Keratinocyte (primary cell): ENCODE measurements at regions not wholly inside any gene's neighbourhood (a gene's known extent, or its start where the extent isn't known, plus 50 kb on each side); places are given as distances from the start of the nearest gene placed in this dataset.
"Not testable (repeated sequence)": the region's sequence is repeated elsewhere in the genome, so short reads cannot be mapped to it uniquely, and the experiment has no call there.

Source experiments
- CTCF ChIP-seq, 3 experiments: IDR thresholded peaks in 1 of 3; conservative IDR thresholded peaks in 1 of 3; optimal IDR thresholded peaks in 1 of 3; 2 replicates in 2 of 3; 3 replicates in 1 of 3; pipeline versions ENCODE3 to v1.5.1; 2011; ENCODE audit warnings: low read length in 3 of 3, mild to moderate bottlenecking in 3 of 3, moderate library complexity in 2 of 3, control low read depth in 1 of 3, inconsistent platforms in 1 of 3; ENCODE audit not compliant: insufficient read depth in 2 of 3; ENCODE audit errors: extremely low read depth in 1 of 3
- EZH2 ChIP-seq: IDR thresholded peaks from one replicate; pipeline ENCODE4 v1.6.1; 2012; ENCODE audit warnings: inconsistent platforms, mild to moderate bottlenecking, low read length, moderate library complexity

GRCh38 chr6:137643210-137643609 lies 149.0 kb upstream of the OLIG3 start:
- TF ChIP-seq EZH2; CTCF (optimal IDR thresholded peaks at IDR 0.05 in 1 of 3, IDR thresholded peaks at IDR 0.05 in 1 of 3, conservative IDR thresholded peaks at IDR 0.05 in 1 of 3; ENCODE audit: extremely low read depth in 1 of 3, insufficient read depth in 2 of 3, low read length in 3 of 3): not testable (repeated sequence)
